H4 (cell line): ENCODE measurements at regions not wholly inside any gene's neighbourhood (a gene's known extent, or its start where the extent isn't known, plus 50 kb on each side); places are given as distances from the start of the nearest gene placed in this dataset.
A peak's percentile ranks its signal among the peaks of the same experiment; 100 is the strongest.
"Not testable (repeated sequence)": the region's sequence is repeated elsewhere in the genome, so short reads cannot be mapped to it uniquely, and the experiment has no call there.

Experiments
- DNase-seq: peaks from one replicate; pipeline ENCODE4 v3.0.0-alpha.2; 2015; ENCODE audit warnings: low spot score

DNA sequence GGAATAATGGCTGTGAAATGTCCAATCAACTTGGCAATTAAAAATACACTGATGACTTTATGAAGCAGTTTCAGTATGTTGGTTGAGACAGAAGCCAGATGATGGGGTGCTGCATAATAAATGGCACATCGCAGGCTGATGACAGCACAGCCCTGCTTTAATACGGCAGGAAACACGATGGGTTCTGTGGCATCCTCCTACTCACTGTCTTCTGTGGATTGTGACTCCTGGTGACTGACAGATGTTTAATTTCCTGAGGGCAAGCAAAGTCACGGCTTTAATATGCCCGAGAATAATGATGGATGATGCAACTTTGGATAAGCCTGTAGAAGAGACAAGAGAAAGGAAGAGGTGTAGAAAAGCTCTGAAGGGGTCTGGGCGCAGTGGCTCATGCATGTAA is 295.4 kb downstream of the TRIML1 start:
- no peak for DNase-seq

DNA sequence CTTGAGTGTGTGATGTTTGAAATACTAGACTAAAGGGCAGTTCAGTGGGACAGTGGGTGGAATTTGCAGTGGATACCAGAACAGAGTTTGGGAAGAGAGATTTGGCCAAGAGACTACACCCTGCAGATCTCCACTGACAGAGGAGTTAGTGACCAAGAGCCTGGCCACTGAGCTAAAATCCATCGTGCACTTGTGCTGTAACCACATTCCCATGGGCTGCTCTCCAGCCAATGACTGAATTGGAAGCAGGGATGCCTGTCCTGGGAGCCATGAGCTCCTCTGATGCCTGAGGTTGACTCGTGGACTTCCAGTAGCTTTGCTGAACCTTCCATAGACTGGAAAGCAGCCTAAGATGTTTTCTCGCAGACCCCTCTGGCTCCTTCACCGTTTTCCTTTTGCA is 296.1 kb downstream of the TRIML1 start:
- DNase-seq, result no peak

DNA sequence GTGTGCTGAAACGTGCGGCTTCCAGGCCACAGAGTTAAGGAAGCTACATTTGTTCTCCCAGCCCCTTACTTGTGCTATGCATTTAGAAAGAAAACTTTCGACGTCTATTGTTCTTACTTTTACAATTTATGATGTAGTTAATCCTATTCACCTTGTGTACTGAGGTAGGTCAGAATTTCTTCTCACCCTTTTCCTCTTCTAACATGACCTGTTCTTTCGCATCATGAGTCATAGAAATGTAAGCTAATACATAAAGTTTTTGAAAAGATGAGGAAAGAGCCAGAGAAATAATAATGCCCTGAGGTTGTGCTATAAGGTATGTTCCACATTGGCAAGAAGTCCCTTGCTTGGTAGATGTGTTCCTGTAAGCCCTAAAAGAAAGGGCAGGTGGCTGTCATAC is 298.3 kb downstream of the TRIML1 start:
- DNase-seq, result no peak

DNA sequence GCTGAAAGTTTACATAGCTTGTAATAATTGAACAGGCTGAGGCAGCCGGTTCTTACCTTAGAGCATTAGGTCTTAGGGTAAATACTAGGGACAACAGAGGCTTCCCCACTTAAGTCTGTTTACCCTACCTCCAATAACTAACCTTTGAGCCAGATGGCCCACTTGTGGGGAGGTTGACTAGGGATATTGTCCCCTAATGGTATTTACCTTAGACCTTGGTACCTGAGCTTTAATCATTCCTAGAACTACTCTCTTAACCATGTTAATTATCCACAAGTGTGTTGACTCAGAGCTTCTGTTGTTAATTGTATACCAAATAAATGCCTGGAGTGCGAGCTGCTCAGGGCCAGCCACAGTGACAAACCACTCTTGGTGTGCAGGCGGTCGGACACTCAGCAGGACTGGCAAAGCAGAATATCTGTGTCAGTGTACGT is 299.2 kb downstream of the TRIML1 start:
- DNase-seq, result not testable (repeated sequence)

DNA sequence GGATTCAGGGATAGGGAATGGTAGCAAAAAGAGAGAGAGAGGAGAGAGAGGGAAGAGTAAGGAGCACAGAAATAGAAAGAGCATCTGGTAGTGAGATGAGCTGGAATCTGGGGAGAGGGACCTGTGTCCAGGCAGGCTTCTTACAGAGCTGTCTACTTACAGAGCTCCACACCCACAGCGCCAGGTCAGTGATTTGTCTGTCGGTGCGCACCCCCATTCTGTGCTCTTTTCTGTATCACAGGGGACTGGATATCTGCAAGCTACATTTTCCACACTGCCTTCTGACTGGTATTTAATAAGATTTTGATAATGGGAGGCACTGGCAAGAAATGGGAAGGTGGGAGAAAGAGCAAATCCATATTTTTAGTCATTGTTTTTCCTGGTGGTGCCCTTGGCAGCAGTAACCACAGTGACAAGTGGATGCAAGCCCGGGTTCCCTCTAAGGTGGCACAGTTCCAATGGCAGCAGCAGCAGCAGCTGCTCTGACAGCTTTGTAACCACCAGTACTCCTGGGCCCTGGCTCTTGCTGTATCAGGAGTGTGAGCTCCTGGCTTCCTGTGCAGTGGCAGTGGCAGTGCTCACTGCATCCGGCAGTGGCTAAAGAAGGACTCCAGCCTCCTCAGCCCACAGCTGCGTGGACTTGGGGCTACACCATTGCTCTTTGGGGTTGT is 300.5 kb downstream of the TRIML1 start:
- peak; percentile 72 for DNase-seq

DNA sequence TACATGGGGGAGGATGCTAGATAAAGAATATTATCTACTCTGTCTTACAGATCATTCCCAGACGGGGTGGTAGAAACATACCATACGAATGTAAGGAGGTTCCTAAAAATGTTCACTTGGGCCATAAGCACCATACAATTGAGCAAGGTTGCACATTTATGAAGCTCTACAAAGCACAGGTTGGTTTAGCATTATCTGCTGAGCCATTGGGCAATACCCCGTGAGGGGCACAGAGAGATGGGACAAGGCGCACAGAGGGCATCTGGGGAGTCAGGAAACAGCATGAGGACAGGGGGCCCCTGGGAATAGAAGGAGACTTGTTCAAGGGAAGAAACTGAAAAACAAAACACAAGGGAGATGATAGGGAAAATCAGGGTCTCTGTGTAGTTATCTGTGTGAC is 305.3 kb downstream of the TRIML1 start:
- DNase-seq, result no peak

GRCh38 chr4:188448996-188449395 is 309.8 kb downstream of the TRIML1 start:
- DNase-seq, result not testable (repeated sequence)

GRCh38 chr4:188450571-188450970 is 311.3 kb downstream of the TRIML1 start:
- no peak for DNase-seq

- no peak for DNase-seq
These were observed 312.9 kb downstream of the TRIML1 start for GRCh38 chr4:188452097-188452496.

GRCh38 chr4:188454575-188454974 is 315.3 kb downstream of the TRIML1 start:
- no peak for DNase-seq

- DNase-seq, result peak; percentile 19
These were observed 316.0 kb downstream of the TRIML1 start for GRCh38 chr4:188455062-188455752.

DNA sequence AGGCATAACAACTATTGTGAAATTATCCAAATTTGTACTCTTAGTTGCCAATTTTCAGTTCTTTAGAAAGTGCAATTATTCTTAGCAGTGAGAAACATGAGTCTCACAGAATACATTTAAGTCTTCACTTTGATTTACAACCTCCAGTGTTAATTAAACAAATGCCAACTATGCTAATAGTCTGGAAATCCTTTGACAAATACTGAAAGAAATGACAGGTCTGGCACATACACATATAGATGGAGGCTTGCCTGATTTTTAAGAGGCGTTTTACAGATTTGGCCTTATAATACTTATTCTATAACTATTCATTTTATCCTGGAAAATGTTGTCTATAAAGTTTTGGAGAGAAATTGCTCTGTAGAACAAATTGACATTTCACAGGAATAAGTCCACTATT is 320.1 kb downstream of the TRIML1 start:
- no peak for DNase-seq

- DNase-seq, result no peak
These were observed 324.7 kb downstream of the TRIML1 start for GRCh38 chr4:188463909-188464308.

DNA sequence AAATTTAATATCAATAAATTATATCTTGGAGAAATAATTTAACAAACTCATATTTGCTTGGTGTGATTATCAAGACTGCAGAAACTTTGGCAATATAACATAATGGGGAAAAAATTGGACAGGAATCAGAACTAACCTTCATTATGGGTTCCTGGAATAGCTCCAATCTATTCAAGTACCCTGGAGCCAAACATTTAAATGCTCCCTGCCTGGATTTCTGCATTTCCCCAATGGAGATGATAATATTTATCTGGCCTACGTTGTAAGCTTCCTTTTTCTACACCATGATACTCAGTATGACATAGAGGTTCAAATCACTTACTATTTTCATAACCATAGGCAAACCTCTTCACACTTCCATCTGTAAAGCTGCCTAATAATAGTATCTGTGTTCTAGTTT is 326.8 kb downstream of the TRIML1 start:
- no peak for DNase-seq

GRCh38 chr4:188484256-188484655 is 345.0 kb downstream of the TRIML1 start:
- DNase-seq, result no peak

DNA sequence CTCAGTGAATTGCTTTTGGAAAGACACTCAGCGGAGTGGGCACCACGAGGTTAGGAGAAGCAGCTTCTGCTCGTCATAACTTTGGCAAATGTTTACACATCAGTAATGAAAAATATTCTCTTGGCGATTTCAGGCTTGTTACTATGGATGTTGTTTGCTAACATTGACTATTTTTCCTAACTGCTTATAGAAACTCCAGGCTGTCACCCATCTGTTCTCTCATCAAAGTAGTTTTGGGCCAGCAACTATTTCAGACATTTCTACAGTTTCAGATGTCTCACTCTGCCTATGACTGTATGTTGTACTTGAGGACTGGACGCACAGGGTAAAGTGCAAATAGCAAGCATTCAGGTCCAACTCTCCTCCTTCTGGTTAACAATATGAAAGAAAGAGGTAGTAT is 346.7 kb downstream of the TRIML1 start:
- DNase-seq, result no peak

DNA sequence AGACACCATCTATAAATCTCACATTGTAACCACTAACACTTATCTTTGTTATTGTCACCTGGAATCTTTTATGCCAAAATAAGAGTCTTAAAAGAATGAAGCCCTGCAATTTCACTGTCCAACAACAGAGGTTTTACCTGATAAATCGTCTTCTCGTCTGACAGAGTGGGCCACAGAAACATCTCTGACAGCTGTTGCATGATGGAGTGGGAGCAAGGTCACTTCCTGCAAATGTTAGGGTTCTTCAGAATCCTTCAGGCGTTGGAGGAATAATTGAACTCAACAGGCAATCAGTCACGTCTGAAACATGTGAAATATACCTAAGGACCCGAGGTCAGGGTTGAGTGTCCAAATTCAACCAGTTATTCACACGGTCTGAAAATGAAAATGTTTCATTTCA is 353.6 kb downstream of the TRIML1 start:
- no peak for DNase-seq

DNA sequence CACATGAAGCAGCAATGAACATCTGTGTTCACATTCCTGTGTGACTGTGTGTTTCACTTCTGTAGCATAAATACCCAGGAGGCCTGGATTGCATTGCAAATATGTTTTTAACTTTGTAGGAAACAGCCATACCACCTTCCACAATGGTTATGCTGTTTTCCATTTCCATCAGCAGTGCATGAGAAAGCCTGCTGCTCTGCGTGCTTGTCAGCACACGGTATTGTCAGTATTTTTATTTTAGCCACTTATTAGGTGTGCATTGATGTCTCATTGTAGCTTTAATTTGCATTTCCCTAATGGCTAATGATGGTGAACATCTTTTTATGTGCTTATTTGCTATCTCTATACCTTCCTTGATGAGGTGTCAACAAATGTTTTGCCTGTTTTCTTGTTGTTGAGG is 355.9 kb downstream of the TRIML1 start:
- no peak for DNase-seq

GRCh38 chr4:188511431-188511830 is 372.2 kb downstream of the TRIML1 start:
- DNase-seq, result no peak

DNA sequence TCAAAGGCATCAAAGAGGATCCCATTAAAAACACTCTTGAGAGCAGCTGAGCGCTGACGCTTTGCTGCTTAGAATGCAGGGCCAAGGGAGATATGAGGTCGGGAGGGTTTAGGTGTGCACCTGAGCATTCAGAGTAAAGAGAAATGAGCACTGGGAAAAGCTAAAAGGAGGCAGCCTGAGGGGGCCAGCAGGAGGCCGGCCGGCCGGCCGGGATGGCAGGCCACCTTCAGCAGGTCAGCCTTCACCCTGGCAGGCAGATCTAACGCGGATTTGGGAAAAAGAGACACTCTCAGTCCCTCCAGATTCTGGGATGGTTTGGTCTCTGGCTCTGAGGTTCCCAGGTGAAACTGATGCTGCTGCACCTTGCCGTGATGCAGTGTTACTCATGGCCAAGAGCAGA is 393.5 kb downstream of the TRIML1 start:
- DNase-seq, result no peak

- no peak for DNase-seq
These were observed 395.1 kb downstream of the TRIML1 start for GRCh38 chr4:188534297-188534696.

DNA sequence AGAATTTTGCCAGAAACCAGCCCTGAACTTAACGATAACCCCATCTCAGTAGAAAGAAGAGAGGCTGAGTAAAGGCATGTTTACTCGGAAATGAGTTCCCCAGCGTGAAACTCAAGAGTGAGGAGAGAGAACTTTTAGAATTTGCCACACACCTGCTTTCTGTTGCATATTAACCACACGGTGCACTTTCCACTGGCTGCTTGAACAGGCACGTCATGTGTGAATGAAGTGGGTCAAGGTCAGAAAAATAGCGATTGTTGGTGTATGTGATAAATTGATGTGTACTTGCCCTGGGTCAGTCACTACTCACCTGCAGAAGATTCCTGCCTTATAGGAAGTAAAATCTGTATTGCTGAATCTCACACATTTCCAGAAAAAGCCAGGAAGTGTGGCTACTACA is 395.7 kb downstream of the TRIML1 start:
- no peak for DNase-seq

- no peak for DNase-seq
These were observed 397.6 kb downstream of the TRIML1 start for GRCh38 chr4:188536826-188537225.

- no peak for DNase-seq
These were observed 411.1 kb downstream of the TRIML1 start for GRCh38 chr4:188550296-188550695.
